T-helper 9 cell (primary cell): ENCODE measurements at regions not wholly inside any gene's neighbourhood (a gene's known extent, or its start where the extent isn't known, plus 50 kb on each side); places are given as distances from the start of the nearest gene placed in this dataset.
A peak's percentile ranks its signal among the peaks of the same experiment; 100 is the strongest.

ENCODE experiments used
- DNase-seq: peaks from one replicate; pipeline ENCODE4 v3.0.0-alpha.2; 2020

GRCh38 chrX:40304115-40304514 lies 206.4 kb upstream of the BCOR start:
- no peak for DNase-seq

- DNase-seq: no peak
These were observed 205.7 kb upstream of the BCOR start for GRCh38 chrX:40303256-40304077.

GRCh38 chrX:40300286-40300890 lies 202.6 kb upstream of the BCOR start:
- no peak for DNase-seq

GRCh38 chrX:40299641-40300046 lies 201.9 kb upstream of the BCOR start:
- no peak for DNase-seq

GRCh38 chrX:40298572-40299479 lies 201.1 kb upstream of the BCOR start:
- DNase-seq: no peak

- no peak for DNase-seq
These were observed 200.3 kb upstream of the BCOR start for GRCh38 chrX:40298069-40298468.

GRCh38 chrX:40291553-40291952 lies 193.8 kb upstream of the BCOR start:
- no peak for DNase-seq

GRCh38 chrX:40290517-40290916 lies 192.8 kb upstream of the BCOR start:
- DNase-seq: no peak

GRCh38 chrX:40285876-40286275 lies 188.1 kb upstream of the BCOR start:
- DNase-seq: no peak

- no peak for DNase-seq
These were observed 187.1 kb upstream of the BCOR start for GRCh38 chrX:40284852-40285251.

- DNase-seq: no peak
These were observed 186.2 kb upstream of the BCOR start for GRCh38 chrX:40283981-40284380.

- DNase-seq: no peak
These were observed 185.3 kb upstream of the BCOR start for GRCh38 chrX:40282946-40283660.

GRCh38 chrX:40282348-40282747 lies 184.6 kb upstream of the BCOR start:
- no peak for DNase-seq

GRCh38 chrX:40281336-40282005 lies 183.7 kb upstream of the BCOR start:
- no peak for DNase-seq

- DNase-seq: no peak
These were observed 182.0 kb upstream of the BCOR start for GRCh38 chrX:40279762-40280161.

GRCh38 chrX:40279091-40279430 lies 181.3 kb upstream of the BCOR start:
- no peak for DNase-seq

GRCh38 chrX:40278340-40279090 lies 180.8 kb upstream of the BCOR start:
- peak; percentile 63 for DNase-seq

- no peak for DNase-seq
These were observed 179.9 kb upstream of the BCOR start for GRCh38 chrX:40277672-40278071.

- DNase-seq: no peak
These were observed 175.7 kb upstream of the BCOR start for GRCh38 chrX:40273356-40274050.

GRCh38 chrX:40272776-40273175 lies 175.0 kb upstream of the BCOR start:
- no peak for DNase-seq

- DNase-seq: no peak
These were observed 174.4 kb upstream of the BCOR start for GRCh38 chrX:40272141-40272540.
